Stimulated activated CD8-positive, alpha-beta memory T cell treated with anti-CD3 and anti-CD28 coated beads, Interleukin-15, amount 100 ng/mL, for 24 hours (primary cell): ENCODE measurements at regions not wholly inside any gene's neighbourhood (a gene's known extent, or its start where the extent isn't known, plus 50 kb on each side); places are given as distances from the start of the nearest gene placed in this dataset.

Experiments used
- DNase-seq: peaks from one replicate; pipeline ENCODE4 v3.0.0-alpha.2; 2020; ENCODE audit warnings: low read depth

- DNase-seq, result no peak
Measured at GRCh38 chr10:131651674-131652437, 249.0 kb upstream of the PPP2R2D start.

- DNase-seq, result no peak
Measured at GRCh38 chr10:131652438-131653139, 248.2 kb upstream of the PPP2R2D start.

- DNase-seq, result no peak
Measured at GRCh38 chr10:131653140-131653539, 247.7 kb upstream of the PPP2R2D start.

DNA sequence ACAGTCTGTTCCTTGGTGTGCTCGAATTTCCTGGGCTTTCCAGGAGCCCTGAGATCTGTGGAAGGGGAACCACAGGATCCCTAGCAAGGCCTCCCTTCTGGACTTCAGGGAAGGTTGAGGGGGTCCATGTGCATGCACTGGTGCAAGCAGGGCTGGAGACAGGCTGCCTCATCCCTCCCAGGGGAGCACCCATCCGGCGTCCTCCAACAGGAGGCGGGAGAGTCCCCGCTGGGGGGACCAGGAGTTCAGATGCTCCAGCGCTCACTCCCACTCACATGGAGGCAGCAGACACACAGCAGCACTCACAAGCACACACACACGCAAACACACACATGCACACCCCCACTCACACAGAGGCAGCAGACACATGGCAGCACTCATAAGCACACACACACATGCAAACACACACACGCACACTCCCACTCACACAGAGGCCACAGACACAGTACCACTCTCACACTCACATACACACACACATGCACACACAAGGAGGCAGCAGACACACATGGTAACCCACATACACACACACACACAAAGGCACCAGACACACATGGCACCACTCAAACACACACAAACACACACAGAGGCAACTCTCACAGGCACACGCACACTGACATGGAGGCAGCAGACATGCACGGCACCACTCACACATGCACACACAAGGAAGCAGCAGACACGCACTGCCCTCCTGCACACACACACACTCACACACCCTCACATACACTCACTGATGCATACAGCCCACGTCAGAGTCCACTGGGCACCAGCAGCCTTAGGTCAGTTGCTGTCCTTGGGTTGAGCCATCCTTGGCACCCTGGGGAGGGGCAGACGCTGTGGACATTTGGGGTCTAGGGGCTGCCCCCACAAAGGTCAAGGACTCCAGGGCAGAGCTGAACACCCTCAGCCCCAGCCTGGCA is 247.0 kb upstream of the PPP2R2D start:
- no peak for DNase-seq

DNA sequence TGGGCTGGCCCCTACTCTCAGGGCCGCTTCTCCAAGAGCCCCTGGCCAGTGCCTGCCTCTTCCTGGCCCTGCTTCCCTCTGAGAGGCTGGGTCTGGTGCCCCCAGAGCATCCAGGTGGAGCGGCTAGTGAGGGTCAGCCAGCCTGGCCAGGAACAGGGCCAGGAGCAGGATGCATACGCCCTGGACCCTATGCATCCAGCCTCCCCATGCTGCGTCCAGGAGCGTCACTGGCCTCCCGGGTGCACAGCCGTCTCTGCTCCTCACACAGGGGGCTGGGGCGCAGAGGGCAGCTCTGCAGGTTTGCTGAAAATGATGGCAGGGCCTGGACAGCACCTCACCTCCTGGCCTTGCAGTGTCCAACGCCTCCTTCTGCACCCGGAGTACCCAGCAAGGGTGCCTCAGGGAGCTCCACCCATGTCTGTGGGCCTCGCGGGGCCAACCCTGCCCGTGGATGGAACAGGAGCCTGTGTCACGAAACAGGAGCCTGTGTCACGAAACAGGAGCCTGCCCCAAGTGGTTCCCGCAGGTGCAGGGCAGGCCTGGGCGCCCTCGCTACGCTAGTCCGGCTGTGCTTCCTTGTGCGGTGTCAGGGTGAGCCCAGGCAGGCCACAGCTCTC is 246.2 kb upstream of the PPP2R2D start:
- no peak for DNase-seq

DNA sequence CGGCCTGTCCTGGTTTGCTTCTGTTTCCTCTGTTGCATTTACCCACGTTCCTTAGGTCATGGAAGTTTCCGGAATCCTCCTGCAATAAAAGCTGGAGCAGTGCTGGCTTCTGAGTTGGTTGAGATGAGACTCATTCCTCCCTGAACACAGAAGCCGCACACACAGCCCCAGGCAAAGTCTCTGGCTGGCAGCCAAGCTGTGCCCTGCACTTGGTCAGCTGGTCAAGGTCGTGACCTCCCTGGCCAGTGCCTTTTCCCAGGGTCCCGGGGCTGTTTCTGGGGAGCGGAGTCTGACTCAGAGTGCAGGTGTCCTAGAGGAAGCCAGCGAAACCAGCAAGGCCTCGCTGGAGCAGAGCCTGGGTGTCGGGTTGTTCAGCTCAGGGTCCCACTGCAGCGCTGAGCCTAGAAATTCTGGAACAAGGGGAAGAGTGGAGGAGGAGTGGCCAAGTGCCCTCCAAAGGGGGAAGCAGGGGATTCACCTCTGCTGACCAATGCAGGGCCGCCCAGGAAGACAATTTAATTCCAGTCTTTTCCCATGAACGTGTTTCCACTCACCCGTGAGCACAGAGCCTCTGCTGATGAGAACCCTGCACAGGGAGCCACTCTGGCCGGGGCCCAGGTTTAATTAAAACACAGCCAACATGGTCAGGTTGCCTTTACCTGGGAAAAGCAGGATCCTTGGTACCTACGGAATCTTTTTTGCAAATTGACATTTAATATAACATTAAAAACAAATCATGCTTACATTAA is 245.5 kb upstream of the PPP2R2D start:
- DNase-seq, result no peak

DNA sequence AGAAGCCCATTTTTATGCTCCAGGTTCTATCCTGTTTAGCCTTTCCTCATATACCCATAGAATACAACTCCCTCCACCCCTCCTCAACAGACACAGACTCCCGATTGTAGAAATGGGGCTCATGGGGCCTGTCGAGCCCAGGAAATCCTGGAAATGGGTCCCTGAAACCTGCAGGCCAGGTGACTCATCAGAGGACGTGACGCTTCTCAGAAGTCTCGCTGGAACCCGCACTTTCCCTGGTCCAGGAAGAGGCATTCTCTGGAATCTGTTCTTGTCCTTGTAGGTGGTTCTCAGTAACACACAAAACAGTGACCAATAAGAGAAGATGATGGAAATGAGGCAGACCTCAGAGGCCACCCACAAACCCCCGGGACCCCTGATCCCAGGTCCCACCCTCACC is 244.8 kb upstream of the PPP2R2D start:
- DNase-seq, result no peak

- DNase-seq, result no peak
Measured at GRCh38 chr10:131656431-131656841, 244.4 kb upstream of the PPP2R2D start.

GRCh38 chr10:131657318-131657984 is 243.4 kb upstream of the PPP2R2D start:
- no peak for DNase-seq

DNA sequence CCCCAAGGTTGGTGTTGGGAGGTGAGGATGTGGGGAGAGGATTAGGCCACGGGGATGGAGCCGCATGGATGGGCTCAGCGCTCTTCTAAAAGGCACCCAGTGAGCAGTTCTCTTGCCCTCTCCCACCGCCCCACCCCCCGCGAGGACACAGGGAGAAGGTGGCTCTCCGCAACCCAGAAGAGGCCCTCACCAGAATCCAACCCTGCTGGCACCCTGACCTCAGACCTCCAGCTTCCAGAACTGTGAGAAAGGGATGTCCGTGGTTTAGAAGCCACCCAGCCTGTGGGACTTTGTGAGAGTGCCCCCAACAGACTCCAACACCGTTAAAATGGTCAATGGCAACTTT is 242.8 kb upstream of the PPP2R2D start:
- DNase-seq, result no peak

DNA sequence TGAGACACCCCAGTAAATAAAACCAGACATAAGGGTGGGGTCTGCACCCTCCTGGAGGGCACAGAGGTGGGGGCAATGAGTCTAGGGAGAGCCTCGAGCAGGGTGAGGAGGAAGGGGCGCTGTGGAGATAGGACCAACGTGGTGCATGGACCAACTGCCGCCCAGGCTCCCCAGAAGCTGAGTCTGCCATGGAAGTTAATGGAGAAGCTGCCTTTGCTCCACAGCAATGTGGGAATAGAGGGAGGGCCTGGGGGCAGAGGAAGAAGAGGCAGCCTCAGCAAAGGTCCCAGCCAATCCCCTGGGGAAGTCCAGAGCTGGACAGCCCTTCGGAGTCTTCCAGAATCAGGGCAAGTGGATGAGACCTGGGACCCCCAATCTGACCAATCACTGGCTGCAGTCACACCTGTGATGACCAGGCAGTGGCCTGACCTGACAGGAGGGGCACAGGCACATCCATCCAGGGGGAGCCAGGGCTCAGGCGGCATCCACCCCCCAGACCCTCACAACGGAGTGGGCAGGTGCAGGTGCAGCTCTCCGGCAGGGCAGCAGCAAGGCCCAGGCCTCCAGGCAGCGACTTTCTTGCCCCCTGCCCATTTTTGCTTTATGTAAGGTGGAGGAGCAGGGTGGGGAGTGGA is 242.2 kb upstream of the PPP2R2D start:
- no peak for DNase-seq

DNA sequence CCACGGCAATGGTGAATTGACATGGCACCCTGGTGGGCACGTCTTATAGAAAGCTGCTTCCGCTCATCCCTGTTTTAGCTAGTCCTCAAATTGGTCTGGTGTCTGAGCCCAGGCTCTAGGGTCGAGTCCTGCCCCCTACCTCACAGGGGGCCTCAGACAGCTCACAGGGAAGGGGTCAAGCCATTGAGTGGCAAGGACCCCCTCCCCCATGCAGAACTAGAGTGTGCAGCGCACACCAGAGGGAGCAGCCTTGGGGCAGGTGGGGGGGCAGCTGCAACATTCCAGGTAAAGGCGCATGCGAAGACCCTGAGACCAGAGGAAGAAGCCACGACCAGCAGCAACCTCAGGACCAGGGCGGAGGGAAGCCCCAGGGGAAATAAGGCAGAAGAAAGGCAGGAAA is 240.4 kb upstream of the PPP2R2D start:
- no peak for DNase-seq

DNA sequence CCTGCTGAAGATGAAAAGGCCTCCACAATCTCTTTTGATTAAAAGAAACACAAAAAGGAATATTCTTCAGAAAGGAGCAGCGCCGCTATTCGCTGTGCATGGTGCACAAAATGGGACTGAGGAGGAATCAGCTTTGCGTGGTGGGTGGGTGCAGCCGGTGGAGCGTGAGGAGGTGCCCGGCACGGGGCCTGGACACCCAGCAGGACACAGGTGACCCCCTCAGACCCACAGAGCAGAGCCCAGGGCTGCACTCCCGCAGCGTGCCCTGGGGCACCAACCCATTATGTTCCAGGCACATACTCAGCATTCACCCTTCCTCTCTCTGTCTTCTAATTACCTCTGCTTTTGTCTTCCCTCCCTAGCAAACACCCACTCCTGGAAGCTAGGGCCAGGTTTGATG is 238.0 kb upstream of the PPP2R2D start:
- no peak for DNase-seq

- DNase-seq, result no peak
Measured at GRCh38 chr10:131663351-131663750, 237.5 kb upstream of the PPP2R2D start.

DNA sequence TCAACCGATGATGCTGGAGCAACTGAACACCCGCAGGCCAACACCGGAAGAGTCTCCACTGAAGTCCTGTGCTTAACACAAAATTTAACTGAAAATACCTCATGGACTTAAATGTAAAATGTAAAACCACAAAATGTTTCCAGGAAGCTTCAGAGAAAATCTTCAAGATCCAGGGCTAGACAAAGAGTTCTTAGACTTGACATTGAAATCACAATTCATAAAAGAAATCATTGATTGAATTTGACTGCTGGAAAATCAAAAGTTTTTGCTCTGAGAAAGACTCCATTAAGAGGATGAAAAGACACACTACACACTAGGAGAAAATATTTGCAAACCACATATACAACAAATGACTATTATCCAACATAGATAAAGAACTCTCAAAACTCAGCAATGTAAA is 234.7 kb upstream of the PPP2R2D start:
- DNase-seq, result no peak

- DNase-seq, result no peak
Measured at GRCh38 chr10:131667047-131667446, 233.8 kb upstream of the PPP2R2D start.

DNA sequence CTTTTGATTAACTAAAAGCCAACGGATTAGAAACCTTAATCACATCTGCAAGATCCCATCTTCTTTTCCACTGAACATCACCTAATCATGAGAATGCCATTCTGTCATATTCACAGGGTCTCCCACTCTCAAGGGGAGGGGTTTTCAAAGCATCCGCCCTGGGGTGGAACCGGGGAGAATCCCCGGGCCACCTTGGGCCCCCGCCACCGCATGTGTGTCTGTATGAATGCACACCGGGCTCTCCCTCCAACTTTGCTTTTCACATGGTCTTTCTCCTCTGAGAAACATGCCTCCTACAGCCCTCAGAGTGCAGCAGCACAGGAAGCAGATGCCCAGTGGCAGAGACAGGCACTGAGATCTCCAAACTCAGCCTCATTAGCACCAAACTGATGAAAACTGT is 233.2 kb upstream of the PPP2R2D start:
- no peak for DNase-seq

- no peak for DNase-seq
Measured at GRCh38 chr10:131668903-131669302, 231.9 kb upstream of the PPP2R2D start.

DNA sequence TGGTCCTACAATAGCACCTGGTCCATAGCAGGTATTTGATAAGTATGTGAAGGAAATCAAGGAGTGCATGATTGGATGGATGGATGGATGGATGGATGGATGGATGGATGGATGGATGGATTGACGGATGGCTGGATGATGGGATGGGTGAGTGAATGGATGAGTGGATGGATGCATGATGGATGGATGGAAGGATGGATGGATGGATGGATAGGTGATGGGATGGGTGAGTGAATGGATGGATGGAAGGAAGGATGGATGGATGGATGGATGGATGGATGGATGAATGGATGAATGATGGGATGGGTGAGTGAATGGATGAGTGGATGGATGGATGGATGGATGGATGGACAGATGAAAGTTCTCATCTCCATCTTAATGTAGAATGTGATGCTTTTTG is 231.0 kb upstream of the PPP2R2D start:
- no peak for DNase-seq

DNA sequence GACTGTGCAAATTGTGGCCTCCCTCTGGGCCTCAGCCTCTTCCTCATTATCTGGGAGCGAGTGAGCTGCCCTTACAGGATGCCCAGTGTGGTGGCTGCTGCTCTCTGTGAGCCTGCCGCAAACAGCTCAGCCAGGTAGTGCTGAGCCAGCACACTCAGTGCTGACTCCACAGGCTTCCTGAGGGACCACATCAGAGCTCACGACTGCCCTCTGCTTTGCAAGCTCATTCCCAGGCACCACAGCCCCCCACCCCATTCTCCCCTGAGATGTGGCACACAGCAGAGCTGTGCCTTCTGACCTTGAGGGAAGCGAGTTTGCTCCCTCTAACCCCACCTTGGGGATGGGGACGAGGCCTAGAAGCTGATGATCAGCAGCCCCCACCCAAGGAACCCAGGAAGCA is 230.5 kb upstream of the PPP2R2D start:
- DNase-seq, result no peak

- DNase-seq, result no peak
Measured at GRCh38 chr10:131673396-131673795, 227.4 kb upstream of the PPP2R2D start.
